ENCODE measurements at regions not wholly inside any gene's neighbourhood (a gene's known extent, or its start where the extent isn't known, plus 50 kb on each side); places are given as distances from the start of the nearest gene placed in this dataset.

DNA sequence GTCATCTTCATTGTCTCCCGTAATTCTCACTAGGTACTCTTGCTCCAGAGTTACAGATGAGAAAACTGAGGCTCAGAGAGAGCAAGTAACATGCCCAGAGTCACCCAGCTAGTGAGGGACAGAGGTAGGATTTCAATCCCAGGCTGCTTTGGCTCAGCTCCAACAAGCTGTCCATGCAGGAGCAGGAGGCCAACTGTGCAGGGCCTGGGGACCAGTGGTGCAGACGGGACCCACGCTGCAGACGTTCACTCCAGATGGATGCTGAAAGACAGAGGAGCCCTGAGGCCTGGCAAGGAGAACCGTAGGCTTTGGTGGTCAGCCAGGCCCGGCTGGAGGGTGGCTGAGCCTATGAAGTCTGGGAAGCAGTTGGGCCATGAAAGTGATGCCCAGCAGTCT lies 102.6 kb downstream of the MCFD2 start:
- no peak for DNase-seq (ENCODE audit: low read depth)

Measured in Daoy (cell line).